ENCODE measurements at regions not wholly inside any gene's neighbourhood (a gene's known extent, or its start where the extent isn't known, plus 50 kb on each side); places are given as distances from the start of the nearest gene placed in this dataset.

DNA sequence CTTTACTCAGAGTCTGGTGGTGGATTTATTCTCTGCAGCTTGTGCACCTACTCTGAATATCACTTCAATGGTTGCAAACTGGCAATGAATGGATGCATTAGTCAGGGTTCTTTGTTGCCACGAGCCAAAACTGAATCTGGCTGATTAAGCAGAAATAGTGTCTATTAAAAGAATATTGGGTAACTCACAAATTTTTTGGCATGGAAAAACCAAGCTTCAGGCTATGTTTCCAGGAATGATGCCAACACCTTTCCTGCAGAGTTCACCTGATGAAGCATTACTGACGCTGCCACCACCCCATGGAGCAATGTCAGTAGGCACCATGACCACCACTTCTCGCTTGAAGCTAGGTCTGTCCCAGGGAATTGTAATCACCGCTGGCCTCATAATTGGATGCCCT is 597.8 kb upstream of the SLC10A2 start:
- TF ChIP-seq, protein P1, sequence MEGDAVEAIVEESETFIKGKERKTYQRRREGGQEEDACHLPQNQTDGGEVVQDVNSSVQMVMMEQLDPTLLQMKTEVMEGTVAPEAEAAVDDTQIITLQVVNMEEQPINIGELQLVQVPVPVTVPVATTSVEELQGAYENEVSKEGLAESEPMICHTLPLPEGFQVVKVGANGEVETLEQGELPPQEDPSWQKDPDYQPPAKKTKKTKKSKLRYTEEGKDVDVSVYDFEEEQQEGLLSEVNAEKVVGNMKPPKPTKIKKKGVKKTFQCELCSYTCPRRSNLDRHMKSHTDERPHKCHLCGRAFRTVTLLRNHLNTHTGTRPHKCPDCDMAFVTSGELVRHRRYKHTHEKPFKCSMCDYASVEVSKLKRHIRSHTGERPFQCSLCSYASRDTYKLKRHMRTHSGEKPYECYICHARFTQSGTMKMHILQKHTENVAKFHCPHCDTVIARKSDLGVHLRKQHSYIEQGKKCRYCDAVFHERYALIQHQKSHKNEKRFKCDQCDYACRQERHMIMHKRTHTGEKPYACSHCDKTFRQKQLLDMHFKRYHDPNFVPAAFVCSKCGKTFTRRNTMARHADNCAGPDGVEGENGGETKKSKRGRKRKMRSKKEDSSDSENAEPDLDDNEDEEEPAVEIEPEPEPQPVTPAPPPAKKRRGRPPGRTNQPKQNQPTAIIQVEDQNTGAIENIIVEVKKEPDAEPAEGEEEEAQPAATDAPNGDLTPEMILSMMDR (IDR thresholded peaks at IDR 0.05; ENCODE audit: borderline replicate concordance, extremely low read depth, low read length, poor library complexity, severe bottlenecking) = no peak
- no peak for TF ChIP-seq EZH2 (IDR thresholded peaks at IDR 0.05; ENCODE audit: borderline replicate concordance, low read depth, low read length, severe bottlenecking)
